ENCODE measurements at regions not wholly inside any gene's neighbourhood (a gene's known extent, or its start where the extent isn't known, plus 50 kb on each side); places are given as distances from the start of the nearest gene placed in this dataset.
"Not testable (repeated sequence)": the region's sequence is repeated elsewhere in the genome, so short reads cannot be mapped to it uniquely, and the experiment has no call there.

DNA sequence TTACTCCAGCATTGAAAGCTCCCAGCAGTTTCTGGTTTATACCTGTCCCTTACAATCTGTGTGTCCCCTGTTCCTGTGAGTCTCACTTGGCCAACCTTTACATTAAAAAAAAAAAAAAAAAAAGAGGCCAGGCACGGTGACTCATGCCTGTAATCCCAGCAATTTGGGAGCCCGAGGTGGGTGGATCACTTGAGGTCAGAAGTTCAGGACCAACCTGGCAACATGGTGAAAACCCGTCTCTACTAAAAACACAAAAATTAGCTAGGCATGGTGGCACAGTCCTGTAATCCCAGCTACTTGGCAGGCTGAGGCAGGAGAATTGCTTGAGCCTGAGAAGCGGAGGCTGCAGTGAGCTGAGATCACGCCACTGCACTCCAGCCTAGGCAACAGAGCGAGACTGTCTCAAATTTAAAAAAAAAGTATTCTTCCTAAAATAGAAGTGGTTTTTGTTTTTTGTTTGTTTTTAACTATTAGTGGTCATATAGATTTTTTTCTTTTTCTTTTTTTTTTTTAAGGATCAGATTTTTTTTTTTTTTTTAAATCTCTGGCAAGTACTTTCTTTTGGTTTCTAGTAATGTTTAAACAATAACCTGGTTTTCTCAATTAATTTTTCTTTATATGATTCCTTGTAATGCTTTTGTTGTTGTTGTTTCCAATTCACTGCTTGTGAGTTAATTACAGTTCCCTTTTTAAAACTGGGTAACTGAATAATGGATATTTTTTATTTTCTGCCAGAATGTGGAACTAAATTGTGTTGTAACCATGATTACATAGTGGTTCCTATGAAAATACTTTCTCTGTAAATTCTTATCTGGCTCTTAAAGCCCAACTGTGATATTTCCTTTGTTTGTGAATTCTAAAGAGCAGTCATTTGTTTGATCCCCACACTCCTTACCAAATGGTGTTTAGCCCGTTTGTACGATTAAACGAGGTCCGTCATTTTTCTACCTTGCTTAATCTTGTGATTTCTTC is 116.8 kb downstream of the CTAGE1 start:
- peaks cover 3 to 20% (median 6%) of the 10 kb centered on the region in 5 donors for H3K27me3 Mint-ChIP-seq
- POLR2A ChIA-PET = no interaction called here
- H3K9me3 Mint-ChIP-seq = peaks cover 0 to 5% (median 0%) of the 10 kb centered on the region in 9 donors
- no peak for ATAC-seq
- H3K27ac Mint-ChIP-seq = no peak overlapping the region
- H3K36me3 Mint-ChIP-seq = peaks cover 0 to 4% (median 0%) of the 10 kb centered on the region in 3 donors
- no peak for DNase-seq
- peaks cover 0 to 5% (median under 1%) of the 10 kb centered on the region in 4 donors for H3K4me1 Mint-ChIP-seq
- no peak overlapping the region for H3K4me3 Mint-ChIP-seq

DNA sequence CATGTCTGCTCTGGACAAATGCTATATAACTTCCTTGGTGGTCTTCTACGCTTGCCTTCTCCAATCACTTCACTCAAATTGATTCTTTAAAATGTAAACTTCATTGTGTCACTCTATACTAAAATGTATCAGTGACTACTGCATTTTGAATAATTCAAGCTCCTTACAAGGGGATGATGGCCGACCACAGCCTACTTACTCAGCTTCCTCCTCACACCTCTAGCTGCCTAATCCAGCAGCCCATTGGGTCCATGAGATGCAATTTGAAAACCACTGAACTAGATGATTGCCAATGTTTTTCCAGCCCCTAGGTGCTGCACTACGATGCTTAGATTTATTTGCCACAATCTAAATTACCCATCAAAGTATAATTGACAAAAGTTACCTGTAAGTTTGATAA is 120.7 kb downstream of the CTAGE1 start:
- ATAC-seq = no peak
- Mint-ChIP-seq H3K4me3 (no peak overlapping the region), H3K9me3 (peaks cover 0 to 4% (median 1%) of the 10 kb centered on the region in 9 donors), H3K36me3 (no peaks in the 10 kb centered on the region), H3K27me3 (peaks cover 0 to 6% (median 2%) of the 10 kb centered on the region in 5 donors), H3K27ac (no peak overlapping the region), H3K4me1 (peaks cover 0 to 2% (median 0%) of the 10 kb centered on the region in 4 donors)
- no peak for DNase-seq
- POLR2A ChIA-PET = no interaction called here

DNA sequence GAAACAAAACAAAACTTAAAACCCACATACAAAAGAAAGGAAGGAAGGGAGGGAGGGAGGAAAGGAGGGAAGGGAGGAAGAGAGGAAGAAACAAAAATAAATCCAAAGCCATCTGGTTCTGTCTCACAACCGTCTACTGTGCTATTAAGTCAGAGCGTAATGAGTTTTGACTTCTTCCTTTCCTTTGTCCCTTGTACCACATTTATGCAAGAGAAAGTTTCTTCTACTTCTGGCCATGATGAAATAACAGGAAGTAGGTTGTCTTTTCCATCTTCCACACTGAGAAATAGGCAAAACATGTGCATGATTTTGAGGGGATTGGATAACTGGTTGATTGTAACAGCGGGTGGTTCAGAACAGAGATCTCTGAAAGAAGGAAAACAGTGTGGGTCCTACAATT is 121.4 kb downstream of the CTAGE1 start:
- Mint-ChIP-seq H3K4me1 (no peaks in the 10 kb centered on the region), H3K4me3 (no peak overlapping the region), H3K27ac (no peak overlapping the region), H3K36me3 (no peaks in the 10 kb centered on the region), H3K9me3 (peaks cover 0 to 11% (median 2%) of the 10 kb centered on the region in 9 donors), H3K27me3 (peaks cover 0 to 4% (median 0%) of the 10 kb centered on the region in 5 donors)
- DNase-seq = no peak
- POLR2A ChIA-PET = no interaction called here
- ATAC-seq = no peak

- peaks cover 0 to 2% (median 0%) of the 10 kb centered on the region in 3 donors for H3K36me3 Mint-ChIP-seq
- DNase-seq = no peak
- no peaks in the 10 kb centered on the region for H3K27me3 Mint-ChIP-seq
- H3K4me3 Mint-ChIP-seq = no peak overlapping the region
- ATAC-seq = no peak
- POLR2A ChIA-PET = no interaction called here
- H3K9me3 Mint-ChIP-seq = peaks cover 0 to 23% (median 4%) of the 10 kb centered on the region in 9 donors
- no peaks in the 10 kb centered on the region for H3K4me1 Mint-ChIP-seq
- no peak overlapping the region for H3K27ac Mint-ChIP-seq
Observed at GRCh38 chr18:22293417-22293816, 124.0 kb downstream of the GATA6 start.

GRCh38 chr18:22290004-22290403 is 120.6 kb downstream of the GATA6 start:
- Mint-ChIP-seq H3K4me3 (no peak overlapping the region), H3K4me1 (peaks cover 0 to 9% (median 4%) of the 10 kb centered on the region in 4 donors), H3K36me3 (peaks cover 0 to 2% (median 0%) of the 10 kb centered on the region in 3 donors), H3K27me3 (peaks cover 0 to 4% (median 0%) of the 10 kb centered on the region in 5 donors), H3K27ac (no peak overlapping the region), H3K9me3 (peaks cover 0 to 26% (median 5%) of the 10 kb centered on the region in 9 donors)
- POLR2A ChIA-PET = no interaction called here
- ATAC-seq (no peak), DNase-seq (no peak)

GRCh38 chr18:22286585-22286984 is 117.2 kb downstream of the GATA6 start:
- peak overlapping the region in 2 of 10 donors; percentile 64 to 77 for H3K27ac Mint-ChIP-seq
- H3K9me3 Mint-ChIP-seq = peaks cover 0 to 20% (median 5%) of the 10 kb centered on the region in 9 donors
- H3K36me3 Mint-ChIP-seq = peaks cover 0 to 4% (median 0%) of the 10 kb centered on the region in 3 donors
- peaks cover 0 to 16% (median 13%) of the 10 kb centered on the region in 4 donors for H3K4me1 Mint-ChIP-seq
- DNase-seq (no peak), ATAC-seq (no peak)
- POLR2A ChIA-PET = no interaction called here
- H3K4me3 Mint-ChIP-seq = peak overlapping the region in 1 of 10 donors; percentile 41
- peaks cover 0 to 4% (median 0%) of the 10 kb centered on the region in 5 donors for H3K27me3 Mint-ChIP-seq

- Mint-ChIP-seq H3K9me3 (peaks cover 0 to 15% (median 4%) of the 10 kb centered on the region in 9 donors), H3K4me3 (no peak overlapping the region), H3K36me3 (peaks cover 0 to 4% (median 0%) of the 10 kb centered on the region in 3 donors), H3K27ac (peak overlapping the region in 3 of 10 donors; percentile 15 to 80 (median 67)), H3K4me1 (peaks cover 0 to 18% (median 14%) of the 10 kb centered on the region in 4 donors), H3K27me3 (peaks cover 0 to 4% (median 0%) of the 10 kb centered on the region in 5 donors)
- no peak for ATAC-seq
- no peak for DNase-seq
- POLR2A ChIA-PET = no interaction called here
Observed at GRCh38 chr18:22285361-22286140, 116.2 kb downstream of the GATA6 start.

GRCh38 chr18:22284581-22285360 is 115.4 kb downstream of the GATA6 start:
- Mint-ChIP-seq H3K4me3 (no peak overlapping the region), H3K27me3 (peaks cover 0 to 4% (median 0%) of the 10 kb centered on the region in 5 donors), H3K36me3 (peaks cover 0 to 2% (median 0%) of the 10 kb centered on the region in 3 donors), H3K4me1 (peaks cover 0 to 18% (median 14%) of the 10 kb centered on the region in 4 donors), H3K27ac (peak overlapping the region in 3 of 10 donors; percentile 4 to 67 (median 19)), H3K9me3 (peaks cover 0 to 10% (median 3%) of the 10 kb centered on the region in 9 donors)
- POLR2A ChIA-PET = no interaction called here
- no peak for DNase-seq
- ATAC-seq = no peak

DNA sequence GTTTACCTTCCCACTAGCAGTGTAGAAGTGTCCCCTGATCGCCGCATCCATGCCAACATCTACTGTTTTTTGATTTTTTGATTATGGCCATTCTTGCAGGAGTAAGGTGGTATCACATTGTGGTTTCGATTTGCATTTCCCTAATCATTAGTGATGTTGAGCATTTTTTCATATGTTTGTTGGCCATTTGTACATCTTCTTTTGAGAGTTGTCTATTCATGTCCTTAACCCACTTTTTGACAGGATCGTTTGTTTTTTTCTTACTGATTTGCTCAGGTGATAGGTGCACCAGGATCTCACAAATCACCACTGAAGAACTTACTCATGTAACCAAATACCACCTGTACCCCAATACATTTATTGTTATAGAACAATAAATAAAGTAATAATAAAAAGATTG is 114.5 kb downstream of the GATA6 start:
- H3K4me3 Mint-ChIP-seq, DNase-seq, POLR2A ChIA-PET, H3K9me3 Mint-ChIP-seq, H3K36me3 Mint-ChIP-seq, ATAC-seq, H3K27me3 Mint-ChIP-seq: not testable (repeated sequence)
- H3K4me1 Mint-ChIP-seq = peaks cover 0 to 18% (median 16%) of the 10 kb centered on the region in 4 donors
- H3K27ac Mint-ChIP-seq = peak overlapping the region in 3 of 10 donors; percentile 44 to 74 (median 74)

- Mint-ChIP-seq H3K4me3 (no peak overlapping the region), H3K9me3 (peaks cover 0 to 5% (median 2%) of the 10 kb centered on the region in 9 donors), H3K27me3 (peaks cover 0 to 11% (median 2%) of the 10 kb centered on the region in 5 donors), H3K36me3 (peaks cover 0 to 2% (median 0%) of the 10 kb centered on the region in 3 donors), H3K27ac (peak overlapping the region; percentile 38 to 90 (median 76)), H3K4me1 (peaks cover 0 to 18% (median 16%) of the 10 kb centered on the region in 4 donors)
- DNase-seq (no peak), ATAC-seq (no peak)
- POLR2A ChIA-PET = interaction anchor here (0.6 kb wide), 1 partner anchor 11 kb away, joined by 5 read pairs; no protein-coding TSS in a partner anchor
Observed at GRCh38 chr18:22283397-22283796, 114.0 kb downstream of the GATA6 start.

- Mint-ChIP-seq H3K27ac (peak overlapping the region; percentile 74 to 90 (median 82)), H3K9me3 (peaks cover 0 to 5% (median 0%) of the 10 kb centered on the region in 9 donors), H3K27me3 (peaks cover 0 to 11% (median 2%) of the 10 kb centered on the region in 5 donors), H3K4me3 (no peak overlapping the region), H3K36me3 (peaks cover 0 to 2% (median 0%) of the 10 kb centered on the region in 3 donors), H3K4me1 (peaks cover 0 to 18% (median 16%) of the 10 kb centered on the region in 4 donors)
- DNase-seq = peak in 1 of 10 donors; percentile 28
- POLR2A ChIA-PET = interaction anchor here (0.6 kb wide), 1 partner anchor 12 kb away, joined by 5 read pairs; no protein-coding TSS in a partner anchor
- ATAC-seq = peak; percentile 27 to 28
Observed at GRCh38 chr18:22283116-22283395, 113.7 kb downstream of the GATA6 start.
